Stimulated activated CD8-positive, alpha-beta memory T cell treated with anti-CD3 and anti-CD28 coated beads, Interleukin-7, amount 100 ng/mL, for 4 hours (primary cell): ENCODE measurements at regions not wholly inside any gene's neighbourhood (a gene's known extent, or its start where the extent isn't known, plus 50 kb on each side); places are given as distances from the start of the nearest gene placed in this dataset.

Experiments
- DNase-seq, 2 donors: peaks; one replicate each; pipeline ENCODE4 v3.0.0-alpha.2; 2020; ENCODE audit warnings: low read depth in 2 of 2

- DNase-seq: no peak
These were observed 195.3 kb upstream of the TCF21 start for GRCh38 chr6:133693565-133693964.

- no peak for DNase-seq
These were observed 191.7 kb upstream of the TCF21 start for GRCh38 chr6:133697185-133697584.

DNA sequence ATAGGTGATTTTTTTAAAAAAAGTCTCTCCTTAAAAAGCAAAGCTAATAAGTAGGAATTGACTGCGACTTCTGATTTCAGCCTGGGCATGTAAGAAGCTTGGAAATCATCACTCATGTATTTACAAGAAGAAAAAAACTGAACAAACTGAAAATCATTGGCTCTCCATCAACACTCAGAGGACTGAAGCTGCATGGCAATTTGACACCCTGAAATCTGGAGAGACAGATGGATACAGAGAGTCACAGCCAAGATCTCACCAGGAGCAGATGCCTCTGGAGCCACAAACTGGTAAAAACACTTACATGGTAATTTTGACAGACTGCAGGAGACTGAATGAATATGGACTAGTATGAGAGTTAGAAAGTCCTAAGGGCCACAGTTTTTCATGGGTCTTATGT, 191.2 kb upstream of the TCF21 start:
- DNase-seq: no peak

GRCh38 chr6:133698272-133698671, 190.6 kb upstream of the TCF21 start:
- DNase-seq: no peak

- no peak for DNase-seq
These were observed 189.1 kb upstream of the TCF21 start for GRCh38 chr6:133699741-133700385.

GRCh38 chr6:133701633-133702331, 187.1 kb upstream of the TCF21 start:
- DNase-seq: no peak

- DNase-seq: no peak
These were observed 184.5 kb upstream of the TCF21 start for GRCh38 chr6:133704371-133704770.

DNA sequence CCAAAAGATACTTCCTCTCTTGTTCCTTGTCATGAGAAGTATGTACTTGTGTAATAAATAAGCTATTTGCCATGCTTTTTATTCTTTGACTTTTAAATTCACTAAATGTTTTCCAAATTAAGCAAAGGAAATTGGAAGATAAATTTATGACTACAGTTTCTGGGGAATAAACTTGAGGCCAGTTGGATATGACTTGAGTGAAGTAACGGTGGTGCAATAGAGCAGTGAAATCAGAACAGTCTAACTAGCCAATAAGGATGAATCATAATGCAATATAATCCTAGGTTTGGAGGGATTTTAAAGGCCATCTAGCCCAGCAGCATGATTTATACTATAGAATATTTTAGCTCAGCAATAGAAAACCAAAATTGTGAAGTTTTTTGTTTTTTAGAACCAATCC, 183.8 kb upstream of the TCF21 start:
- DNase-seq: no peak

DNA sequence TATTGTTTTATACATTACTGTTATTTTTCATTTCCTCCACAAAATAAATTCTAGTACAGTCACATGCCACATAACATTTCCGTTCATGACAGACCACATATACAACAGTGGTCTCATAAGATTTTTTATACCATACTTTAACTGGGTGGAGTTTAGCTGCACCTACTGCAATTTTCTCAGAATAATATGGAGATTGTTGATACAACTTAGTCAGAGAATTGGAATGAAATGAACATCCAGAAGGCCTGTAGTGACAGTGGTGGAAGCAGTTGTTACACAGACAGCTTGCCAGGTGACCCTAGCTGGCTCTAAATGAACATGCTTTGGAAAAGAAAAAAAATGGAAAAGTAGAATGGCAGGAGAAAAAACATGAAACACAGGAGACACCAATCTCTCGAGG, 183.2 kb upstream of the TCF21 start:
- no peak for DNase-seq

DNA sequence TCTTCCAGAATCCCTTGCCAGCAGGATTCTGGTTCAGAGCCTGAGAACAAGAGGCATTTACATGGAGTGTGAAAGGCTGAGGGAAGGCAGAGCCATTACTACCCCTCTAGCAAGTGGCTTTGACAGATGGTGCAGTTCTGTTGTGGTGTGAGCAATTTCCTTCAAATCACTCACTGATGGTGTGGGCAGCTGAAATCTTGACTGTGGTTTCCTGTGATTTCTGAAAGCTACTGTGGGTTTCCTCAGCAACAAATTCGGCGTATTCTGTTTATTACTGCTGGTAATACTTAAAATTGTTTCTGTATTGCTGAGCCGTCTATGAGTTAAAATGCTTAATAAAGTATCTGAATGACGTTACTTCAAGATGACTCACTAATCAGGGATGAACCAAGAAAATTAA, 181.5 kb upstream of the TCF21 start:
- no peak for DNase-seq

- DNase-seq: no peak
These were observed 178.1 kb upstream of the TCF21 start for GRCh38 chr6:133710826-133711225.

DNA sequence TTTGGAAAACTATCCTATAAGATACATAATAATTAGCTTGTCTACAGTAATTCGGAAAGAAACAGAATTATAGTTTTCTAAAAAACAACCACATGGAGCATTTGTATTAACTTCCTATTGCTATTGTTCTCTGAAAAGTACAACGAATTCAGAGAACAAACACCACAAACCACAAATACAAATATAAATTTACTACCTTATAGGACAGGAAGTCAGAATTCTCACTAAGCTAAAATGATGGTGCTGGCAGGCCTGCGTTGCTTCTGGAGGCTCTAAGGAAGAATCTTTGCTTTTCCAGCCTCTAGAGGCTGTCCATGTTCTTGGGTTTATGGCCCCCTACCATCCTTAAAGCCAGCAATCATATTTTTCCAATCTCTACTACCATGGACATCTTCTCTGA, 173.6 kb upstream of the TCF21 start:
- no peak for DNase-seq

DNA sequence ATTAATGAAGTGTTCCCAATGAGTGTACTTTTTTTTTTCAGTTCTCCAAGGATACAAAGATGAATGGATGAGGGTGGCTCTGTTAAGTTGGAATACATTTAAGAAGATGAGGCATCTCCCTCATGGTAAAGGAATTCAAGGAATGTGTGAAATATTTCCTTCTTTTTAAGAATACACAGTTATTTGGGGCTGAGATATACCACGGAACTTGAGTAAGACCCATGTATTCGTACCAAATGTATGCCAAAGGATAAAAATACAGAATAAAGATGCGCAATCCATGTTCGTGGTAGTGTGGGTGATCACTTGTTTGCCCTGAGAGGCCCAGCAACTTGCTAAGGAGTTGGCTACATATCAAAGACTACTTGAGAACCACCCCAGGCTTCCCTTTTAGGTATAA, 164.2 kb upstream of the TCF21 start:
- DNase-seq: no peak

DNA sequence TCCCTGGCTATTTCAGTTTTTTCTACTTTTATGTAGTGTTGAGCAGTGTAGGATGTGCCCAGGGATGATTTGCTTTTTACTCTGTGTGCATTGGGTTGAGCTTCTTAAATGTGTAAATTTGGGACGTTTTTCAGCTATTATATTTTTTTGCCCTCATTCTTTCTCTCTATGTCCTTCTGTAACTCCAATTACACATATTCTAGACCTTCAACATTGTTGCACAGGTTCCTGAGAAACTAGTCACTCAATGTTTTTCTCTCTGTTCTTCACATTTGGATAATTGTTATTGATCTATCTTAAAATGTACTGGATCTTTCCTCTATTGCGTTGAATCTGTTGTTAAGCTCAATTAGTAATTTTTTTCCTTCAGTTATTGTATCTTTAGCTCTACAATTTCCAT, 162.7 kb upstream of the TCF21 start:
- no peak for DNase-seq

- DNase-seq: no peak
These were observed 158.0 kb upstream of the TCF21 start for GRCh38 chr6:133730881-133731280.

DNA sequence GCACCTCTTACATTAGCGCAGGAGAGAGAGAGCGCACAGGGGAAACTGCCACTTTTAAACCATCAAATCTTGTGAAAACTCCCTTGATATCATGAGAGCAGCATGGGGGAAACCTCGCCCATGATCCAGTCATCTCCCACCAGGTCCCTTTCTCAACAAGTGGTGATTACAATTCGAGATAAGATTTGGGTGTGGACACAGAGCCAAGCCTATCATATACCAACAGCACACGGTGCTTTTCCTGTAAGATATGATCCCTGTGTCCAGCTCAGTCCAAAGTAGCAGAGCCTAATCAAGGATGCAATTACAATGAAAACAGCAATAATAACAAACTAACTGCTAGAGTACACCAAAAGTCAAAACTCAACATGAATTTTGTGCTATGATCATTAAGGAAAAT, 148.7 kb upstream of the TCF21 start:
- DNase-seq: no peak

- DNase-seq: no peak
These were observed 148.1 kb upstream of the TCF21 start for GRCh38 chr6:133740816-133741215.

- DNase-seq: no peak
These were observed 147.5 kb upstream of the TCF21 start for GRCh38 chr6:133741375-133741861.

GRCh38 chr6:133743621-133744020, 145.3 kb upstream of the TCF21 start:
- no peak for DNase-seq

DNA sequence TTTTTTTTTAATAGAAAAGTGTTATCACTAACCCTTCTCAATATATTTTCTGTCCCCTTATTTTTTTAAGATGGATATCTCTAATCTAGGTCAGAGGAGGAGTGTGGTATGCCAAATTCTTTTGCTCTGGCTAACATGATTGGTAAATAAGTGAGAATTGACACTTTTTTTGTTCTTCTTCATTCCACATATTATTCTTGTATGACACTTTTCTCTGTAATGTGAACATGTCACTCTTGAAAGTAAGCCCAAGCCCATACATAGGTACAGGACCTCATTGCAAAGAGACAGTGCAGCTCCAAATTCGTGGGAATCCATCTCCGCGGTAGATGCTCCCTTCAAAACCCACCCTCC, 142.5 kb upstream of the TCF21 start:
- no peak for DNase-seq

- no peak for DNase-seq
These were observed 140.3 kb upstream of the TCF21 start for GRCh38 chr6:133748628-133749027.

DNA sequence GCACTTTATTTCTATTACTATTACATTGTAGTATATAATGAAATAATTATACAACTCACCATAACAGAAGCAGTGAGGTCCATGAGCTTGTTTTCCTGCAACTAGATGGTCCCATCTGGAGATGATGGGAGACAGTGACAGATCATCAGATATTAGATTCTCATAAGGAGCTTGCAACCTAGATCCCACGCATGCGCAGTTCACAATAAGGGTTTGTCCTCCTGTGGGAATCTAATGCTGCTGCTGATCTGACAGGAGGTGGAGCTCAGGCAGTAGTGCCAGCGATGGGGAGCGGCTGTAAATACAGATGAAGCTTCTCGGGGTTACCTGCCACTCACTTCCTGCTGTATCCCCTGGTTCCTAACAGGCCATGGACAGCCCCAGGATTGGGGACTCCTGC, 139.5 kb upstream of the TCF21 start:
- DNase-seq: no peak

GRCh38 chr6:133752129-133752528, 136.8 kb upstream of the TCF21 start:
- no peak for DNase-seq

DNA sequence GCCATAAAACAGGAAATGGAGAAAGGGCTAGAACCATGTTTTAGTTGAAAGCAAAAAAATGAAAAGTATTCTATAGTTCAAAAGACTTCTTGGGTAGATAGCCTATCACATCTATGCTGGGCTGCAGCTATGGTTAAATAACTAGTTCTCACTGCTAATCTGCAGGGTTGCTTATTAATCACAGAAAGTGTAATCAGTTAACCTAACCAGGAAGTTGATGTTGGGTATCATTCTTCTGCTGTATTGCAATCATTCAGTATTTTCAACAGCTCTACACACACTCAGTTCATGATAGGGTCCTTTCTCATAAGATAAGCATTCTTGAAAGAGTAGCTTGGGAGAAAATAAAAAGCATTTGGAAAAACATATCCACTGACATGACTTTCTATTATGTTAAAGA, 135.2 kb upstream of the TCF21 start:
- no peak for DNase-seq
